Type B pancreatic cell (in vitro differentiated cells): ENCODE measurements at regions not wholly inside any gene's neighbourhood (a gene's known extent, or its start where the extent isn't known, plus 50 kb on each side); places are given as distances from the start of the nearest gene placed in this dataset.

Experiments
- DNase-seq: peaks from one replicate; pipeline ENCODE4 v3.0.0; 2021; ENCODE audit warnings: mixed read lengths; ENCODE audit not compliant: unreplicated experiment; ENCODE audit errors: extremely low spot score
- H3K27ac Mint-ChIP-seq: 2 replicates; pipeline ENCODE4 v1.8.0; 2021; ENCODE audit warnings: mild to moderate bottlenecking, mixed read lengths
- H3K27me3 Mint-ChIP-seq: 2 replicates; pipeline ENCODE4 v1.8.0; 2021; ENCODE audit warnings: mixed read lengths
- H3K36me3 Mint-ChIP-seq: 2 replicates; pipeline ENCODE4 v1.8.0; 2021; ENCODE audit warnings: mixed read lengths
- H3K4me1 Mint-ChIP-seq: one replicate; pipeline ENCODE4 v1.8.0; 2021; ENCODE audit warnings: mixed read lengths; ENCODE audit not compliant: unreplicated experiment
- H3K4me3 Mint-ChIP-seq: 2 replicates; pipeline ENCODE4 v1.8.0; 2021; ENCODE audit warnings: mild to moderate bottlenecking, mixed read lengths
- H3K9me3 Mint-ChIP-seq: 2 replicates; pipeline ENCODE4 v1.8.0; 2021; ENCODE audit warnings: mixed read lengths
- TF ChIP-seq, protein P1 (sequence below): fragments of 200-600 bp; sonication (generic); conservative IDR thresholded peaks from 2 replicates; pipeline ENCODE4 v1.5.0; 2021; ENCODE audit warnings: antibody characterized with exemption, mild to moderate bottlenecking

DNA sequence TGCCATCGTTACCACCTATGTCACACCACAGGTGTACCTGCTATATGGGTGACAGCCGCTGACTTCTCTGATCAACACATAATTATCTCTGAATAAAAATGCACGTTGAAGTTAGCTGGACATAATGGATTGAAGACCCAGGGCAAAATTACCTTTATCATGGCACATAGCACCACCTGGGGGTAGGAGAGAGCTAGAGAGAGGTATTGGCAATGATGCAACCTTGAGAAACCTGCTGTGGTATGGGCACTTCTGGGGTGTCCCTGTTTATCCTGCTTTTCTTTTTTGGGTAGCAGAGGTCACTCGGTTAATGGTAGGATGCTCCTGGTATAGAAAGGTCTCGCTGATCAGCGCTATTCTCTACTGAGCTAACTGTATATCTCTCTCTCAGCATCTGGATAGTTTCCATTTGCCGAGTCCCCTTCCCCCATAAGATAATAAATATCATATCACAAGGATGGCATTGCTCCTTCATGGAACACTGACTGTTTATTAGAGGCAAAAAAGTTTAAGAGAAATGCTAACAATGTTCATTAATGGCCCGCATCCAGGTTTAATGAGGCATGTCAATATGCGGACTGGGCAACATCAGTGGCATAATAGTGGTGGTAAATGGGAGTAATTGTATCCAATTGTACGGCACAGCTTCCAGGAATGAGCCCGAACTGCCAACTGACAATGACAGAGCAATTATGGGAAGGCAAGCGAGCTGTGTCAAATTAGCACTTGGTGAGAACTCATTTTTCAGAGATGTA is 323.1 kb downstream of the TFEC start:
- no peak overlapping the region for H3K27ac Mint-ChIP-seq
- DNase-seq: no peak
- H3K36me3 Mint-ChIP-seq: no peaks in the 10 kb centered on the region
- H3K27me3 Mint-ChIP-seq: peaks cover 11% of the 10 kb centered on the region
- no peaks in the 10 kb centered on the region for H3K9me3 Mint-ChIP-seq
- no peak overlapping the region for H3K4me3 Mint-ChIP-seq
- TF ChIP-seq, protein P1, sequence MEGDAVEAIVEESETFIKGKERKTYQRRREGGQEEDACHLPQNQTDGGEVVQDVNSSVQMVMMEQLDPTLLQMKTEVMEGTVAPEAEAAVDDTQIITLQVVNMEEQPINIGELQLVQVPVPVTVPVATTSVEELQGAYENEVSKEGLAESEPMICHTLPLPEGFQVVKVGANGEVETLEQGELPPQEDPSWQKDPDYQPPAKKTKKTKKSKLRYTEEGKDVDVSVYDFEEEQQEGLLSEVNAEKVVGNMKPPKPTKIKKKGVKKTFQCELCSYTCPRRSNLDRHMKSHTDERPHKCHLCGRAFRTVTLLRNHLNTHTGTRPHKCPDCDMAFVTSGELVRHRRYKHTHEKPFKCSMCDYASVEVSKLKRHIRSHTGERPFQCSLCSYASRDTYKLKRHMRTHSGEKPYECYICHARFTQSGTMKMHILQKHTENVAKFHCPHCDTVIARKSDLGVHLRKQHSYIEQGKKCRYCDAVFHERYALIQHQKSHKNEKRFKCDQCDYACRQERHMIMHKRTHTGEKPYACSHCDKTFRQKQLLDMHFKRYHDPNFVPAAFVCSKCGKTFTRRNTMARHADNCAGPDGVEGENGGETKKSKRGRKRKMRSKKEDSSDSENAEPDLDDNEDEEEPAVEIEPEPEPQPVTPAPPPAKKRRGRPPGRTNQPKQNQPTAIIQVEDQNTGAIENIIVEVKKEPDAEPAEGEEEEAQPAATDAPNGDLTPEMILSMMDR: peak; percentile 28
- peaks cover 16% of the 10 kb centered on the region for H3K4me1 Mint-ChIP-seq

DNA sequence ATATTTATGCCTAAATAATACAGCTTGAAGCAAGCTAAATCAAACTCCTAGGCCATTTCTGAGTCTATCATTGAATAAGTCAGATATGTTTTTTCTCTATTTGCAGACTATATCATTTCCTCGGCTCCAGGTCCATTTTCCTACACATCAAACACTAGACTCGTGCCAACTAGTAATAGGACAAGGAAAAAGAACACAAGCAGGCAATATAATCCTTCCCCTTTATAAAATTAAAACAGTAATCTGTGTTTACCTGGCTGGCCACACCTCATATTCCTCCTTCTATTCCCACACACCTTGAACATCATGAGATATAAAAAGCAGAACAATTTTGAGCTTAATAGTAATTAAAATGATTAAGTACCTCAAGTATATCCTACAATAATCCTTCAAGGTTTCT is 325.7 kb downstream of the TFEC start:
- TF ChIP-seq, protein P1: no peak
- Mint-ChIP-seq H3K4me3 (no peak overlapping the region), H3K27me3 (peaks cover 11% of the 10 kb centered on the region), H3K36me3 (no peaks in the 10 kb centered on the region), H3K4me1 (peaks cover 16% of the 10 kb centered on the region), H3K27ac (no peak overlapping the region), H3K9me3 (no peaks in the 10 kb centered on the region)
- no peak for DNase-seq

DNA sequence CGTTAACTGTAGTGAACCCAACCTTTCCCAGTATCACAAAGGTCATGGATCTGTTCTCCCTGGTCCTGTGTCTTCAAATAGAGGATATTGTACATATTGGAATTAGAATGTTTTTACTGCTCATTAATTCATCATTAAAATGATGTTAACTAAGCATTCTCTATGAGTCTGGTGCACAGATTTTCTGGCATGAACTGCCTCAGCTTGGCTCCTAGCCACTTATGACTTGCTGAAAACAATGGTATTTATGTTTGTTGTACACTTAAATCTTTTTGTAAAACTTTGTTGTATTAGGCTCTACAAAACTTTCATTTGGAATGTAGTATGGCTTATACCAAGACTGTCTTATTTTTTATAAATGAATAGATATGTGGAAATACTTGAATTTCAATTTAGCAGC is 329.4 kb downstream of the TFEC start:
- no peak overlapping the region for H3K27ac Mint-ChIP-seq
- H3K4me3 Mint-ChIP-seq: no peak overlapping the region
- H3K4me1 Mint-ChIP-seq: peaks cover 5% of the 10 kb centered on the region
- peaks cover 7% of the 10 kb centered on the region for H3K27me3 Mint-ChIP-seq
- TF ChIP-seq, protein P1: no peak
- no peaks in the 10 kb centered on the region for H3K9me3 Mint-ChIP-seq
- DNase-seq: no peak
- no peaks in the 10 kb centered on the region for H3K36me3 Mint-ChIP-seq

GRCh38 chr7:115694424-115694823 is 336.1 kb downstream of the TFEC start:
- Mint-ChIP-seq H3K27me3 (peaks cover 1% of the 10 kb centered on the region), H3K27ac (no peak overlapping the region), H3K36me3 (no peaks in the 10 kb centered on the region), H3K4me3 (no peak overlapping the region), H3K9me3 (no peaks in the 10 kb centered on the region), H3K4me1 (no peaks in the 10 kb centered on the region)
- TF ChIP-seq, protein P1: no peak
- DNase-seq: no peak

- no peak for DNase-seq
- Mint-ChIP-seq H3K4me3 (no peak overlapping the region), H3K27ac (no peak overlapping the region), H3K27me3 (no peaks in the 10 kb centered on the region), H3K36me3 (no peaks in the 10 kb centered on the region), H3K9me3 (no peaks in the 10 kb centered on the region), H3K4me1 (no peaks in the 10 kb centered on the region)
- TF ChIP-seq, protein P1: no peak
Observed at GRCh38 chr7:115693779-115694178, 336.8 kb downstream of the TFEC start.
